HG03135 (cell line): ENCODE measurements at regions not wholly inside any gene's neighbourhood (a gene's known extent, or its start where the extent isn't known, plus 50 kb on each side); places are given as distances from the start of the nearest gene placed in this dataset.

Experiments used
- ATAC-seq: cut with Tn5 transposase; IDR thresholded peaks from one replicate; pipeline ENCODE4 v1.9.1; 2021; ENCODE audit warnings: mild to moderate bottlenecking, moderate library complexity; ENCODE audit not compliant: unreplicated experiment

DNA sequence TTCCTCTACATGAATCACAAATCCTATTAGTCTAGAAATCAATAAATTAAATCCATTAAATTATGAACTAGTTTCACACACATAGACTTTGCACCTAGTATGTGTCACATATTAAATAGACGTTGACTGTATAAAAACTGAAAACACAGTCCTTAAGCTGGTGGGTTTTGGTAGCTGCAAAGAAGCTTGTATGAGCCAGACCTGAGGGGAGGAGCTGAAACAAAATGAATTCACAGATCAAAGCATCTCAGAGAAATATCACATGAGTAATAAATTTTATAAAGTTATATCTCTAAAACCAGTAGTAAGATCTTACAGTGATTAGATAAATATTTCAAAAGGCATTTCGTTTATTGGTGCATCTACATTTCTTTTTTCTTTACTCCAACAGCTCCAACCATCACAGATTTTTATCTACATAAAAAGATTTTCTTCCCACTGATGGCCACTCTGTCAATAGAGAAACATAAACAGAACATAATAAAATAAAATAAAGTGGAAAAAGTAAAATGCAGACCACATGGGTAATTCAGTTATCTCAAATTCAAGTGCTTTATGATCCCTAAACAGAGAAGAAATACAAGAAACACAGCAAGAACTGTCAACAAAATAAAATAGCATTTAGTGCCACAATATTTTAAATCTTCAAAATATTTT, 420.0 kb upstream of the CYRIA start:
- no peak for ATAC-seq

DNA sequence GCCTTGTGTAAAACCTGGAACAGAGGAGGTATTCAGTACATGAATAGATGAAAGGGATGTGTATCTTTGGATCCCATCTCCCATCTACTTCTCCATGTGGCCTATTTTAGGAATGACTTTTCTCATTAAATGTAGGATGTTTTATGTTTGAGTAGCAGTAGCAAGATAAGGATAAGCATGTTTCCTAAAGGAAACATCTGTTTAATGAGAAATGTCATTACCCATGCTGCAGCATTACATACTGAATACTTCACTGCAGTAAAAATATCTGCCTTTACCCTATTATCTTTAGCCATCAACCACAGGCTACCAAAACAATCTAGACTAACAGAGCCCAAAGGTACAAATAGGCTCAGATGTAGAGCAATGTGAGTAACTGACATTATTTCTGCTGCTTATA, 419.2 kb upstream of the CYRIA start:
- no peak for ATAC-seq

DNA sequence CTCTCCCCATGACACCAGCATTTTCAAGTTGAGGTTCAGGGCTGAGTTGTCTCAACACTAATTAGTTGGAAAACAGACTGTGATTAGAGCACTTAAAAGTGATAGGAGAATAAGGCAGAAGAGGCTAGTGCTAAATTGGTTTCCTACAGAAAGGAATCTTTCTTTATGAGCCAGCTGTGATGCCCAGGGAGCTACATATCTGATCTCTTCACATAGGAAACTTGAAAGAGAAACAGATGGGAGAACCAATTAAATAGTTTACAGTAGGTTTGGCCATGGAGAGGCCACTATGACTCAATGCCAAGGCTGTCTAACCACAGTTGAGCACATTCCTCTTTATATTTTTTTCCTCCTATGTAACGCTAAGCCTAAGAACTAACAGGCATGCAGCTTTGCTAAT, 418.3 kb upstream of the CYRIA start:
- no peak for ATAC-seq

DNA sequence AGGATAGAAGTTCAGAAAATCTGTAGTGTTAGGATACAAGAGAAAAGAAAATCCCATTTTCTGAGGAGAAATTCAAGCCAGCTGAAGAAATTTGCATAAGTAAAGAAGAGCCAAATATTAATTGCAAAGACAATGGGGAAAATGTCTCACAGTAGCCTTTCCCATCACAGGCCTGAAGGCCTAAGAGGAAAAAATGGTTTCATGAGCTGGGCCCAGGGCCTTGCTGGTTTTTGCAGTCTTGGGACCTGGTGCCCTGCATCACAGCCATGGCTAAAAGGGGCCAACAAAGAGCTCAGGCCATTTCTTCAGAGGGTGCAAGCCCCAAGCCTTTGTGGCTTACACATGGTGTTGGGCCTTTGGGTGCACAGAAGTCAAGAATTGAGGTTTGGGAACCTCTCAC, 413.6 kb upstream of the CYRIA start:
- ATAC-seq, result no peak

DNA sequence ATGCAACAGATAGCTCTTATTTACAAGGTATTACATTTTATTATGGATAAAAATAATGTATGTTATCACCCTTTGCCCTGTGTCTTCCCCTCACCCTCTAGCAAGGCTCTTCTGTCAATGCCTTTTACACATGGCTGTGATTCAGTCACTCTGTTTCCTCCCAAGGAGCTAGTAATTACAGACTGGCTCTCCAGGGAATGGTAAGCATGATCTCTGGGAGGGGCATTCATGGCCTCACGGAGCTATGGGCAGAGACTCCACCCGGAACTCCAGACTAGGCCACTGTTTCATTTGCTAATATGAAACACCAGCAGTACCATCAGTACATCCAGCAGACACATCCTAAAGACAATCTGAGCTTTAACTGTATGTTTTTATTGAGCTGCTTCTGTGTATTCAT, 410.9 kb upstream of the CYRIA start:
- ATAC-seq, result no peak

DNA sequence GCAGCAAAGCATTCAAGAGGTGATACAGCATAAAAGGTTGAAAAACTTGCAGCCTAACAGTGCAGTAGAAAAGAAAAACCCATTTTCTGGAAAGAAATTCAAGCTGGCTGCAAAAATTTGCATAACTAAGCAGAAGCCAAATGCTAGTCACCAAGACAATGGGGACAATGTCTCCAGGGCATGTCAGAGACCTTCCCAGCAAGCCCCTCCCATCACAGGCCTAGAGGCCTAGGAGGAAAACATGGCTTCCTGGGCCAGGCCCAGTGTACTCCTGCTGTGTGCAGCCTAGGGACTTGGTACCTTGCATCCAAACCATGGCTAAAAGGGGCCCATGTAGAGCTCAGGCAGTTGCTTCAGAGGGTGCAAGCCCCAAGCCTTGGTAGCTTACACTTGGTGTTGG, 405.1 kb upstream of the CYRIA start:
- no peak for ATAC-seq

DNA sequence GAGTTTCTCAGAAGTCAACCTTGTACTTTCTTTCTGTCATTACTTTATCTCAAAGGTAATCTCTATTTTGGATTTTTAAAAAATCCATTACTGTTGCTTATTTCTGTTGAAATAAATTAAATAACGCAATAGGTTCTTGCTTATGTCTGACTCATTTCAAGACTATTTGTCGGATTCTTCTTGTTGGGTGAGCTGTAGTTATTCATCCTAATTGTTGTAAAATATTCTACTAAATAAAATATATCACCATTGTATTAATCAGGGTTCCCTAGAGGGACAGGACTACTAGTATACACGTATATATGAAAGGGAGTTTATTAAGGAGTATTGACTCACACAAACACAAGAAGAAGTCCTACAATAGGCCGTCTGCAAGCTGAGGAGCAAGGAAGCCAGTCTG, 403.9 kb upstream of the CYRIA start:
- ATAC-seq, result no peak

DNA sequence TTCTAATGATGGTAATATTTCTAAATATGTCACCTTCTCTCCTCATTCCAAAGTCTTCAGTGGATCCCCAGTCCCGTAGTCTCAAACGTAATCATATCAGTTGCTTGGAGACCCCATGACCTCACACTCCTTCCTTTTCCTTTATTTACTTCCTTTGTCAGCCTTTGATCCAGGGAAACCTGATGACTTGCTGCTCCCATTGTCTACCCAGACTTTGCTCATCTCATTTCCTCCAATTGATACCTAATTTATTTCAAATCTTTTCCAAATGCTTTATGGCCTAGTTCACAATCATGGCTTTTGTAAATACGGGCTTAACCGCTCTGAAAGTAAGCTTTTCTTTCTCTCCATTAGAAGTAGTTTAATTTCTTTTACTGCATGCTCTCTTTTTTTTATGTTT, 402.4 kb upstream of the CYRIA start:
- no peak for ATAC-seq

DNA sequence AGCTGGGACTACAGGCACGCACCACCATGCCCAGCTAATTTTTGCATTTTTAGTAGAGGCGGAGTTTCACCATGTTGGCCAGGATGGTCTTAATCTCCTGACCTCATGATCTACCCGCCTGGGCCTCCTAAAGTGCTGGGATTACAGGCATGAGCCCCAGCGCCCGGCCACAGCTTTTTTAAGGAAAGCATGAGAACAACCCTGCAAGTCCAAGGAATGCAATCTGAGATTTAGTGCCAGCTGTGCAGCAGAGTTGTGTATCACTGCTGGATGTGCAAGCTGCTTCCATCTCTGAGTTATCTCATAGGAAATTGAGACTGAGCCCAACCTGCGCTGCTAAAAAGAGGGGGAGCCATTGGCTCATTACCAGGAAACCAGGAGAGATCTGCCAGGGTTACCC, 399.9 kb upstream of the CYRIA start:
- no peak for ATAC-seq

DNA sequence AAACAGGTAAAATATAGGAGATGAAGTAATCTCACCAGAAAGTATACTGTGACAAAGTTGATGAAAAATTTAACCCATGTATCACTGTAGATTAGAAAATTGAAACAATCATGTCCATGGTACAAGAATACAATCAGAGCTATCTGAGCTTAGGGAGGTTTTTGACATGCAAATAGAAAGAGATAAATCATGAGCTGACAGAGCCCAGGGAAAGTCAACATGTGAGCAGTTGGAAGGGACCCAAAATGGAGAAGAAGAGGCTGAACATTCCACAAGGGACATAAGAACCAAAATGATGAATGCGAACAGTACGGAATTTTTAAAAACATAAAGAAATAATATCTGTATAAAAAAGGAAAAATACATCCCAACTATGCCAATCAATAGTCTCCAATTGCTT, 395.4 kb upstream of the CYRIA start:
- no peak for ATAC-seq

DNA sequence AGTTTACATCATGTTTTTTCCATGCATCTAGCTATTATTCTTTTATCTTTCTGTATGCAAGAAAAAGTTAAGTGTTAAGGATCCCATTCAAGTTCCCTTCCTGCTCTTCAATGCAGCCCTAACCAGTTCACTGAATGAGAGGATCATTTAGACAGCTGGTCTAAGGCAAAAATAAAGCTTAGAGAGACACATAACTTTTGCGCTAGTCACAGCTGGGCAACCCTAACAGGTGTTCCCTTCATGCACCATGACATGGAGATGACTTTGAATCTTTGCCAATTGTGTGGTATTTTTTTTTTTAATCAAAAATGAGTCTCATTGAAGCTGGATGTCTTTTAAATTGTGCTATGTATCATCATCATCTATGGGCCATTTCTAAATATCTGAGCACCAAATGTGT, 393.8 kb upstream of the CYRIA start:
- ATAC-seq, result no peak

DNA sequence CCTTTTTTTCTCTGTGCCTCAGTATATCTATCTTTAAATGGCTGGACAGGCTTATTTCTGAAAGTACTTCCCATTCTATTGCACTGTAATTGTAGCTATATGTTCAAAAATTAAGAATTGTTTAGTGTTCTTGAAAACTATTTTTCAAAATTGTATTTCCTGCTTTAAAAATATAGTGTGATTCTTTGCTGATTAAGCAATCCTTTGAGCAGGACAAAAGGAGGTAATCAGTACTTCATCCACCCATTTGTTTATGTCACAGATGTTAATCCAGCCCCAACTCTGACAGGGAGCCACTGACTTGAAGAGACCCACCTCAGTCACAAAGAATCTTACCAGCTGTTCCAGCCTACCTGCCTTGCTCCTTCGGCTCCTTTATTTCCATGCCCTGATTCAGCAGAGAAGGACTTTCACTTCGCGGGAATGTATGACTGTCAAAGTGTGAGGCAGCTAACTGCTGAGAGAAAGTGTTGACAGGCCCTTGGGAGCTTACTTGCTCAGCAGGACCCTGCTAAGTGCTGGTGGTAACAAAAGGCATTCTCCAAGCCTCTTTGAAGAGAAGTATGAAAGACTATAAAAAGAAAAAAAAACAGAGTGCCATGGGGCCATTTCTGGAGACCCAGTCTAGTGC, 393.3 kb upstream of the CYRIA start:
- ATAC-seq, result no peak

DNA sequence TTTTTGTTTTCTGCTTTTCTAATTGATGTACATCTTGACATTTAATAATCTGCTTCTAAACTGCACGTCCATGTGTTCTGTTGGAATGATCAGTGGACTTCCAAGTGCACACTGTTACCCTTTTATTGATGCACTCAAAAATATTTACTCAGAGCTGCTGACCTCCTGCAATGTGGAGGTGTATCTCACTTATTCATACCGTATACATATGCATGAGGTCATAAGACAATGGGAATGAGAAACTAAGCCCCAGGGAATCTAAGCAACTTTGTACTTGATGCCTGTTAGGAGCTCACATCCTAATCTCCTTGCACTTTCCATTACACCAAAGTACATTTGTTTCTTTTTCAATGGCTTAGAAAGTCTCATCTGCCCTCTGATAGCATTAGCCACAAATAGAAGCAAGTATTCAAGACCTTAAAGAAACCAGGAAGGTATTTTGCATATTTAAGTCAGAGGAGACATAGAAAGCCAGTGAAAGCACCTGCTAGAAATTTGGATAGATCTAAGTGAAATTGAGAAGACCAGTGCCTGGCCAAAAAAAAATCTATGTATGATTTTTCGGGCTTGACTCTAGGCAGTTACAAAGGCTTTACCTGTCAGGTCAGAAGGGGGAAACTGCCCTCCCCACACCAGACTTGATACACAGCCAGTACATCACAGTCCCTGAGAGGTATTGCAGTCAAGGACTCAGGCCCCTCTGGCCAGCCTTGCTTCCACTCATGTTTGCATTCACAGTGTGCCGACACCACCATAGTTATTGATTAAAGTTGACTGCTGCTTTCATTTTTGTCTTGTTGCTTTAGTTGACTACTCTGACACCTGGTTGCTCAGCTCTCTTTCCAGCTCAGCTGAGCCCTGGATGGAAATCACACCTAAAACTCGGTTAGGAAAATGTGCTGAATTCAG, 391.7 kb upstream of the CYRIA start:
- ATAC-seq, result no peak

DNA sequence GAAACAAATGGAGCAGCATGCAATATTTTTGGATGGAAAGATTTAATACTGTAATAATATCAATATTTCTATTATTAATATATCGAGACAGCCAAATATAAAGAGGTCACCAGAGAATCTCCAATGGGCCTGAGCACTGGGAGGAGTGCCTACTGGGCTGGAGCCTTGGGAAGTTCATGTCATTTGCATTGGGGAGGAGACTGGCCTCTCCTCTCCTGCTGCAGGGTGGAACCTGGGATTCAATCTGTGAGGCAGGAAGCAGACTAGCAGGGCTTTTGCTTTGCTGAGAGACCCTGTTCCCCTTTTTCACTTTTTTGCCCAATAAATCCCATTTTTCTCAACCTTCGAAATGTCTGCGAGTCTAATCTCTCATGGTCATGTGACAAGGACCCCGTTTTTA, 390.6 kb upstream of the CYRIA start:
- ATAC-seq, result no peak

DNA sequence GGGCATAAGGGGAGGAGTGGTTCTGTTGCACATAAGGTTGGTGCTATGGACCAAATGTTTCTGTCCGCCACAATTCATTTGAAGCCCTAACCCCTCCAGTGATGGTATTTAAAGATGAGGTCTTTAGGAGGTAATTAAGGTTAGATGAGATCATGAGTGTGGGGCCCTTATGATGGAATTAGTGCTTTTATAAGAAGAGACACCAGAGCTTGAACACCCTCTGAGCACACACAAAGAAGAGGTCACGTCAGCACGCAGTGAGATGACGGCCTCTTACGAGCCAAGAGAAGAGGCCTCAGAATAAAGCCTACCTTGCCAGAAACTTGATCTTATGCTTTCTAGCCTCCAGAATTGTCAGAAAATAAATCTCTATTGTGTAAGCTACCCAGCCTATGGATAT, 386.4 kb upstream of the CYRIA start:
- no peak for ATAC-seq

DNA sequence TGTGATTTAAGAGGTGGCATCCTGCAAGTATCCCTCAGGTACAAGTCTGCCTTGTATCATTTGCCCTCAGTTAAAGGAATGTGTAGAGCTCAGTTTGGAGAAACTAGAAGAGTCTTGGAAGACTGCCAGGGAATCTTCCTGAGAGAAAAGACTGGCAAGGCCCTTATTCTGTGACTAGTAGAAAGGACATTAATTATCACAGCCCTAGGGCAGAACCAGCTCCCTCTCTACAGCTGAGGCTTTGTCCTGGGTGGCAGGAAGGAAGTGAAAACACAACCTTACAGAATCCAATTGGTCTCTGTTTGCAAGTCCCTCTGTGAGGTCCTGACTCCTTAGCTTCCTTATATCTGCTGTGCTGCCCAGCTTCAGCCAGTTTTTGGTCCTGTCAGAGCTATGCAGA, 385.9 kb upstream of the CYRIA start:
- ATAC-seq, result no peak

DNA sequence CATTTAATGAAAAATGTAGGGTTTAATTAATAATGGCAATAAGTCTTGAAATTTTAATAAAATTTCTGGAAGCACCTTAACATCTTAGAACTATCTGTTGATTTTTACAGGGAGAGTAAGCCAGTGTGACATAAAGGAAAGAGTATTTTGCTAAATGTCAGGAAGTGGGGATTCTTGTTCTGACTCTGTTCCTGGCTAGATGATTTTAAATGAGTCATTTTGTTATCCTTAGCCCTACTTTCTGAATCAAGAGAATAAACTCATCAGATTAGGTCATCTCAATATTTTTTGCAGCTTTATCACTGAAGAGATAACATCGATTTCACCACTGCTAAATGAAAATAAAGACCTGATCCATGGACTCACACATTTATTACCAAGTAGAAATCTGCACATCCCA, 377.5 kb upstream of the CYRIA start:
- ATAC-seq, result no peak

DNA sequence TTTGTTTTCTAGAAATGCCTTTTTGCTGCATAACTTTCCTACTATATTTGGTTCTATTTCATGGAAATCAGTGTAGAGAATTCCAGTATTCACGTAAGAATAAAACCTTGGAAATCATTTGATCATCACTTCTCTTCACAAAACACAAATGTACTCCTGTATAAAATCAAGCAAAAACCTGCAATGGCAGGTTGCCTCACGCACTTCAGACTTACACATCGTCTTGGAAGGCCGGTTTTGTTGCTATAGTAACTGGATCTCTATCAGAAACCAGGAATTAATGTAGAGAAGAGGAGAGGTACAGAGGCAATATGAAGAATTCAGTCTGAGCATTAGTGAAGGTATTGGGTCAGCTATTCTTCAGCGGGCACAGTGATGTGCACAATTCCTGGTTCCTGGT, 370.7 kb upstream of the CYRIA start:
- no peak for ATAC-seq

DNA sequence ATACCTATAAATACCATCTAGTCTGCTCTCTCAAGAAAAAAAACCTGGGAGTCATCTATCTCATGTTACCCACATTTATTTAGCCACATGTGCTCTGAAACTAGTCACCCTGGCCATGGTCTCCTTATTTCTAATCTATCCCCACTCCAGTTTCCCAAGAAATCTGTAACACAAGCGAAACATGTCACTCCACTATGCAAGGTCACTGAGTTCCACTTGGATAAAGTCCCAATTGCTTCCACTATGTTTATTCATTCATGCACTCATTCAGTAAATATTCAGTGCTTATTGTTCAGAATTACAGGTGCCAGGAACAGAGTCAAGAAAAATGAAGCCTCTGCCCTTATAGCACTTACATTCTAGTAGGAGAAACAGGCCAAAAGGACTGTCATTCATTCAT, 369.4 kb upstream of the CYRIA start:
- no peak for ATAC-seq

DNA sequence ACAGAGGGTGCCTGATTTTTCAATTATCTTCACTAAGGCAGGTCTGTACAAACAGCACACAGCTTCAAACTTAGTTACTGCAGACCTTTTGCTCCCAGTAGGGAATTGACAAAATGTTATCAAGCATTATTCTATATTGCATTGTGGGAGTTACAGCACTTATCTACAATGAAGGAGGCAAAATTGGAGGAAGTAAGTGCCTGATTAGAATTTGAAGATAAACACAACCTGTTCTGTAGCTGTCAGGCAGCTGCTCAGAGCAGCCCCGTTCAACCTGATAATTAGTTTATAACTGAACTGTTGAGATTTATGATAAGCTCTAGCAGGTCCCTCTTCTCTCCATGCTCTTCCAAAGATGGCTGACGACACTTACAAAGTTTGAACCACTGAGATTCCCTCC, 364.4 kb upstream of the CYRIA start:
- ATAC-seq, result no peak

DNA sequence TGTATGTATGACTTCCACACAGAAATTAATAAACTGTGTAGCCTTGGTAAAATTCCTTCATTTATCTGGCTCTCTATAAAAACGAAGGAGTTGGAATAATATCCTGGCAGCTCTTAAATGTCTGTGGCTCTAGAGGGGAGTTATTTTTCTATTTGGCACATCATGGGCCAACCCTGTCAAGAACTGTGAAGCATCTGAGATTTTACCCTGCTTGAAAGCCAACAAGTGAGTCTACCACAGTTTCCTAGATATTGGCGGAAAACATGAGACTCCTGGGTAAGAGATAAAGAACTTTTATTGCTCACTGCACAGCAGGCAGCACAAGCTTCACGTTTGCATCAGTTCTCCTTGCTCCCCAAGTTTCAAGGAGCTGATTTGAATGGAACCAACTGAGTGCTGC, 346.7 kb upstream of the CYRIA start:
- no peak for ATAC-seq

DNA sequence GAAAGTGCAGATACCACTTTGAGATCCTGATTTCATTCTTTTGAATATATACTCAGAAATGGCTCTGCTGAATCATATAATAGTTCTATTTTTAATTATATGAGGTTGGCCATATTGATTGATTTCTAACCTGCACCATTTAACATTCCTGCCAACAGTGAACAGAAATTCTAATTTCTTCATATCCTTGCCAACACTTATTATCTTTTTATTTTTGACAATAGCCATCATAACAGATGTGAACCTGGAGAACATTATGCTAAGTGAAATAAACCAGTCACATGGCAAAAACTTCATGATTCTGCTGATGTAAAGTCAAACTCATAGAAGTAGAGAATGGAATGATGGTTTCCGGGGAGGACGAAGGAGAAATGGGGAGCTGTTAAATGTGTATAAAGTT, 344.5 kb upstream of the CYRIA start:
- ATAC-seq, result no peak
